ENCODE measurements at regions not wholly inside any gene's neighbourhood (a gene's known extent, or its start where the extent isn't known, plus 50 kb on each side); places are given as distances from the start of the nearest gene placed in this dataset.

GRCh38 chr2:12169721-12170120 lies 423.3 kb downstream of the LPIN1 start:
- no peak for TF ChIP-seq CTCF (IDR thresholded peaks at IDR 0.05; ENCODE audit: insufficient read depth, missing control alignments)
- FAIRE-seq (no peak), DNase-seq (ENCODE audit: insufficient read length, low spot score) (no peak)

- FAIRE-seq: no peak
- no peak for TF ChIP-seq CTCF (IDR thresholded peaks at IDR 0.05; ENCODE audit: insufficient read depth, missing control alignments)
- DNase-seq (ENCODE audit: insufficient read length, low spot score): no peak
Observed at GRCh38 chr2:12170121-12170520, 423.7 kb downstream of the LPIN1 start.

GRCh38 chr2:12173271-12173942 lies 427.0 kb downstream of the LPIN1 start:
- TF ChIP-seq CTCF (IDR thresholded peaks at IDR 0.05; ENCODE audit: insufficient read depth, missing control alignments): no peak
- FAIRE-seq (no peak), DNase-seq (ENCODE audit: insufficient read length, low spot score) (no peak)

- TF ChIP-seq CTCF (IDR thresholded peaks at IDR 0.05; ENCODE audit: insufficient read depth, missing control alignments): no peak
- DNase-seq (ENCODE audit: insufficient read length, low spot score): no peak
- FAIRE-seq: no peak
Observed at GRCh38 chr2:12173943-12174340, 427.5 kb downstream of the LPIN1 start.

GRCh38 chr2:12175323-12175722 lies 428.9 kb downstream of the LPIN1 start:
- no peak for FAIRE-seq
- no peak for TF ChIP-seq CTCF (IDR thresholded peaks at IDR 0.05; ENCODE audit: insufficient read depth, missing control alignments)
- no peak for DNase-seq (ENCODE audit: insufficient read length, low spot score)

GRCh38 chr2:12176623-12177454 lies 430.4 kb downstream of the LPIN1 start:
- FAIRE-seq (no peak), DNase-seq (ENCODE audit: insufficient read length, low spot score) (no peak)
- no peak for TF ChIP-seq CTCF (IDR thresholded peaks at IDR 0.05; ENCODE audit: insufficient read depth, missing control alignments)
